ENCODE measurements at regions not wholly inside any gene's neighbourhood (a gene's known extent, or its start where the extent isn't known, plus 50 kb on each side); places are given as distances from the start of the nearest gene placed in this dataset.

DNA sequence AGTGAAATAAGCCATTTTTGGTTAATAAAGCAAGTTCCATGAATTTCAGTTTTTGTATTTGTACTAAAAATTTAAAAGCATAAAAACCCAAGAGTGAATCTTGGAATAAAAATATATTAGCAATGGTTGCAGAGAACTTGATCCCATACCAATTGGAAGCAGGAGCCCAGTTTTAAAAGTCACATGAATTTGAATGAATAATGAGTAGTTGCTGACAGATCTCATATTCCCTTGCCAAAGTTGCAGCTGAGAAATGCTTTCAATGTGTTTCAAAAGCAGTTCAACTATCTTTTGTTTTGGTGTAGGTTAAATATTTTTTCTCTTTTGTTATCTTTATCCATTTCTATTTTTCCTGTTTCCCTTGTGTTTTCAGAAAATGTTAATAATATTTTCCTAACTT is 818.6 kb downstream of the CDH18 start:
- Histone ChIP-seq H3K4me1 (ENCODE audit: low read length) (no peaks in the 10 kb centered on the region), H3K9me3 (ENCODE audit: low read length) (no peaks in the 10 kb centered on the region), H3K79me2 (ENCODE audit: low read length) (no peaks in the 10 kb centered on the region), H3K4me3 (ENCODE audit: low read length) (no peak overlapping the region), H3K27ac (ENCODE audit: low read length) (no peak overlapping the region), H3K27me3 (ENCODE audit: low read length) (no peaks in the 10 kb centered on the region), H4K20me1 (ENCODE audit: insufficient read depth, low read depth, low read length) (no peaks in the 10 kb centered on the region), H3K4me2 (ENCODE audit: low read depth, low read length, poor library complexity, severe bottlenecking) (no peak overlapping the region), H3K36me3 (ENCODE audit: insufficient read depth, low read length) (no peaks in the 10 kb centered on the region), H3K9me2 (replicated peaks; ENCODE audit: insufficient read depth, low read length) (no peaks in the 10 kb centered on the region), H2AFZ (ENCODE audit: low read length) (no peak overlapping the region), H3K9ac (ENCODE audit: low read length) (no peak overlapping the region)
- DNase-seq = no peak

DNA sequence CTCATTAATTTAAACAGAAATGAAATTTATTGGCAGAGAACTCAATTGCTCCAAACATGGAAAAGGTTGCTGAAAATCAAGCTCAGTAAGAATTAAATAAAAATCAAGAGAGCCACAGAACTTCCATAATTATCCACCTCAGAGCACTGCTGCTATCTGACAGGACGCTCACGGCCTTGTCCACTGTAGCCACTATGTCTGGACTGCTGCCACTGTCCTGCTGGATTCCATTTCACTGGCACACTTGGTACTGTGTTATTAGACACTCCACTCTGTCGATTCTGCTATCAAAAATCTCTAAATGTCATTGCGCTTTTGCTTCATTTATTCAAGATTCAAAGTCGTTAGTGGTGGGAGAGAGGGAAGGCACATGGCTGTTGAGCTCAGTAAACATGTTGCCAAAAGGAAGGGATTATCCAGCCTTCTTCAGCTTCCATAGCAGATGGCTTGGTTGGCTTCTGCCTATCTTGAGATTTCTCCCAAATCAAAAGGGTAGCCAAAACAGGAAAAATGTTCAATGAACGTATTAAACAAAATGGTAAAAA is 815.0 kb downstream of the CDH18 start:
- H3K4me3 ChIP-seq (ENCODE audit: low read length) = no peak overlapping the region

DNA sequence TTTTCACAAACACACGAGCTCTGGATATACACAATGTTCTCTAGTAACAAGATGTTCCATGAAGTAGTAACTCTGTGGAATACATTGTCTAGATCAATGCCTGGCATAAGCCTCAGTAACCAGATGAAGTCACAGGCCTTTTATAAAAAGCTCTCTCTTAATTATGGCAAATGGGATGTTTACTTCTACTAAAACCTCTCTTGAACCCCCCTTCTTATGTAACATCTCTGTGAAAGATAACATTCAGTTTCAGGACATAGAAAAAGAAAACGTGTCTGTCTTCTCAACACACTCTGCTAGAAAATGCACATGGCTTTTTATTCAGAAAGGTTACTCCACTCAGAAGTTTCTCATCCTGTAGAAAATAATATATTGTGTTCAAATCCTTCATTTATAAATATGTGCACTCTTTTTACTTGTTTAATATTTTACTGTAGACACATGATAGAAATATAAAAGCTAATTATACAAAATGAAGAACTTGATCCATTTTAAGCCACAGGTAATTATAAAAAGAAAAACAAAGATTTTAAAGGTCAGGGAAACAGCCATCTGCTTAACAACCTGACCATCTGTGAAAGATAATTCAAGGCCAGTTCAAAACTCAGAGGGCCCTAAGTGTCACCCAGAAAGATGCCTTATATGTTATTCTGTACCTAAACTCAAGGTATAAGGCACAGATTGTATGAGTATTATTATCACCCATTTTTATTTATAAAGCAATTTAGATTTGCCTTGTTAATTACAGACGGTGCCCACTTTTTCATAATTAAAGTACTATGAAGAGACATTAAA is 812.0 kb downstream of the CDH18 start:
- no peak overlapping the region for H2AFZ ChIP-seq (ENCODE audit: low read length)
- no peaks in the 10 kb centered on the region for H3K27me3 ChIP-seq (ENCODE audit: low read length)
- DNase-seq = no peak
- H3K9me3 ChIP-seq (ENCODE audit: low read length) = no peaks in the 10 kb centered on the region
- no peak overlapping the region for H3K9ac ChIP-seq (ENCODE audit: low read length)
- H3K9me2 ChIP-seq (replicated peaks; ENCODE audit: insufficient read depth, low read length) = no peaks in the 10 kb centered on the region
- H3K79me2 ChIP-seq (ENCODE audit: low read length) = no peaks in the 10 kb centered on the region
- H4K20me1 ChIP-seq (ENCODE audit: insufficient read depth, low read depth, low read length) = no peaks in the 10 kb centered on the region
- no peaks in the 10 kb centered on the region for H3K4me1 ChIP-seq (ENCODE audit: low read length)
- H3K27ac ChIP-seq (ENCODE audit: low read length) = no peak overlapping the region
- H3K4me2 ChIP-seq (ENCODE audit: low read depth, low read length, poor library complexity, severe bottlenecking) = no peak overlapping the region
- H3K36me3 ChIP-seq (ENCODE audit: insufficient read depth, low read length) = no peaks in the 10 kb centered on the region
- H3K4me3 ChIP-seq (ENCODE audit: low read length) = no peak overlapping the region

More for the DNA sequence above, 815.0 kb downstream of the CDH18 start:
- Histone ChIP-seq H4K20me1 (ENCODE audit: insufficient read depth, low read depth, low read length) (no peaks in the 10 kb centered on the region), H3K36me3 (ENCODE audit: insufficient read depth, low read length) (no peaks in the 10 kb centered on the region), H3K27me3 (ENCODE audit: low read length) (no peaks in the 10 kb centered on the region), H3K9ac (ENCODE audit: low read length) (no peak overlapping the region), H3K9me3 (ENCODE audit: low read length) (no peaks in the 10 kb centered on the region), H3K4me2 (ENCODE audit: low read depth, low read length, poor library complexity, severe bottlenecking) (no peak overlapping the region), H2AFZ (ENCODE audit: low read length) (no peak overlapping the region), H3K79me2 (ENCODE audit: low read length) (no peaks in the 10 kb centered on the region), H3K9me2 (replicated peaks; ENCODE audit: insufficient read depth, low read length) (no peaks in the 10 kb centered on the region), H3K27ac (ENCODE audit: low read length) (no peak overlapping the region), H3K4me1 (ENCODE audit: low read length) (no peaks in the 10 kb centered on the region)
- DNase-seq = no peak

DNA sequence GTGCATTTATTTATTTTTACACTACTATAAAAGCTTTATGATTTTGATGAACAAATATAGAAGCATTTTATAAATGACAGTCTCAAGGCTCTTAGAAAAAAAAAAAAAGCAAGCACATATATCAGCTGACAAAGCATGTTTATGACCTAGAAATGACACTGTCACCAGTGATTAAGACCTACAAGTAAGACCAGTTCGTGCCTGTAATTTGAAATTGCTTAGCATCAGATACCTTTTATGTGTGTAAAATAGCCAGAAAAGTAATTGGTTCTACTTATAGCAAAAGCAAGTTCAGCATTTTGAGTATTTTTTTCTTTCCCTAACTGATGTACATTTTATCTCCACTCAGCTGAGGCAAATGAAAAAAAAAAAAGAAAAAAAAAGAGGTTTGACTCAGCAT is 808.4 kb downstream of the CDH18 start:
- no peak overlapping the region for H3K27ac ChIP-seq (ENCODE audit: low read length)
- no peak overlapping the region for H2AFZ ChIP-seq (ENCODE audit: low read length)
- H4K20me1 ChIP-seq (ENCODE audit: insufficient read depth, low read depth, low read length) = no peaks in the 10 kb centered on the region
- DNase-seq = no peak
- no peaks in the 10 kb centered on the region for H3K36me3 ChIP-seq (ENCODE audit: insufficient read depth, low read length)
- no peak overlapping the region for H3K9ac ChIP-seq (ENCODE audit: low read length)
- no peaks in the 10 kb centered on the region for H3K9me2 ChIP-seq (replicated peaks; ENCODE audit: insufficient read depth, low read length)
- H3K27me3 ChIP-seq (ENCODE audit: low read length) = no peaks in the 10 kb centered on the region
- H3K4me1 ChIP-seq (ENCODE audit: low read length) = no peaks in the 10 kb centered on the region
- no peak overlapping the region for H3K4me2 ChIP-seq (ENCODE audit: low read depth, low read length, poor library complexity, severe bottlenecking)
- no peaks in the 10 kb centered on the region for H3K79me2 ChIP-seq (ENCODE audit: low read length)
- no peaks in the 10 kb centered on the region; the same call in 1 of the 2 replicates for H3K9me3 ChIP-seq (ENCODE audit: low read length)
- no peak overlapping the region for H3K4me3 ChIP-seq (ENCODE audit: low read length)

DNA sequence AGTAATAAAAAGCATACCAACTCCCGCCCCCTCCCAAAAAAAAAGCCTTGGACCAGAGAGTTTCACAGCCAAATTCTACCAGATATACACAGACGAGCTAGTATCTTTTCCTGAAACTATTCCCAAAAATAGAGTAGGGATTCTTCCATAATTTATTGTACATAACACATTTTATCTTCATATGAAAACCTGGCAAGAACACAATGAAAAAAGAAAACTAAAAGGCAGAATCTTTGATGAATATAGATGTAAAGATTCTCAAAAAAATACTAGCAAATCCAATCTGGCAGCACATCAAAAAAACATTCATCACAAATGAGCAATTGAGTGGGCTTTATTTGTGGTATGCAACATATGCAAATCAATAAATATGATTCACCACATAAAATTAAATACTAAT is 798.8 kb downstream of the CDH18 start:
- no peaks in the 10 kb centered on the region for H4K20me1 ChIP-seq (ENCODE audit: insufficient read depth, low read depth, low read length)

DNA sequence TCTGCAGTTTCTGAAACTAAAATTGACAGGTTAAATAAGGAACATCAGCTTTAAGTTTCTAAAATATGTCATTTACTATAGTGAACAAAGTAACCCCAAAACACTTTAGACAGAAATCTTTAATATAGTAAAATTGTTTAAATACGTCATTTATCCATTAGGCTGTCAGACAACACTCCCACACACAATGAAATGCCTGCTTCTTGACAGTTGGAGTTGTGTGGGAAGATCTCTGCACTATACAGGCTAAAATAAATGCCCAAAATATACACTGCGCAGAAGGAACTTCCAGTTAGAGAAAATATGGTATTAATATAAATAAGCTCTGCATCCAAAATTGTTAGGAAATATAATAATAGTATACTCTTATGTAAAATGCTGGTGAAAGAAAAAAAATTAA is 794.4 kb downstream of the CDH18 start:
- no peak for DNase-seq
- Histone ChIP-seq H3K27me3 (ENCODE audit: low read length) (no peaks in the 10 kb centered on the region), H3K4me2 (ENCODE audit: low read depth, low read length, poor library complexity, severe bottlenecking) (no peak overlapping the region), H3K36me3 (ENCODE audit: insufficient read depth, low read length) (no peaks in the 10 kb centered on the region), H3K27ac (ENCODE audit: low read length) (no peak overlapping the region), H4K20me1 (ENCODE audit: insufficient read depth, low read depth, low read length) (no peaks in the 10 kb centered on the region), H3K9me2 (replicated peaks; ENCODE audit: insufficient read depth, low read length) (peaks cover 4% of the 10 kb centered on the region; the same call in 1 of the 2 replicates), H3K9me3 (ENCODE audit: low read length) (no peaks in the 10 kb centered on the region), H3K9ac (ENCODE audit: low read length) (no peak overlapping the region), H3K4me3 (ENCODE audit: low read length) (no peak overlapping the region), H3K4me1 (ENCODE audit: low read length) (no peaks in the 10 kb centered on the region), H3K79me2 (ENCODE audit: low read length) (no peaks in the 10 kb centered on the region), H2AFZ (ENCODE audit: low read length) (no peak overlapping the region)

More for the DNA sequence above, 798.8 kb downstream of the CDH18 start:
- Histone ChIP-seq H3K4me3 (ENCODE audit: low read length) (no peak overlapping the region), H3K4me2 (ENCODE audit: low read depth, low read length, poor library complexity, severe bottlenecking) (no peak overlapping the region), H3K79me2 (ENCODE audit: low read length) (no peaks in the 10 kb centered on the region), H2AFZ (ENCODE audit: low read length) (no peak overlapping the region), H3K4me1 (ENCODE audit: low read length) (no peaks in the 10 kb centered on the region), H3K27me3 (ENCODE audit: low read length) (no peaks in the 10 kb centered on the region), H3K27ac (ENCODE audit: low read length) (no peak overlapping the region), H3K36me3 (ENCODE audit: insufficient read depth, low read length) (no peaks in the 10 kb centered on the region), H3K9ac (ENCODE audit: low read length) (no peak overlapping the region), H3K9me3 (ENCODE audit: low read length) (no peaks in the 10 kb centered on the region), H3K9me2 (replicated peaks; ENCODE audit: insufficient read depth, low read length) (no peaks in the 10 kb centered on the region; the same call in 1 of the 2 replicates)
- no peak for DNase-seq

DNA sequence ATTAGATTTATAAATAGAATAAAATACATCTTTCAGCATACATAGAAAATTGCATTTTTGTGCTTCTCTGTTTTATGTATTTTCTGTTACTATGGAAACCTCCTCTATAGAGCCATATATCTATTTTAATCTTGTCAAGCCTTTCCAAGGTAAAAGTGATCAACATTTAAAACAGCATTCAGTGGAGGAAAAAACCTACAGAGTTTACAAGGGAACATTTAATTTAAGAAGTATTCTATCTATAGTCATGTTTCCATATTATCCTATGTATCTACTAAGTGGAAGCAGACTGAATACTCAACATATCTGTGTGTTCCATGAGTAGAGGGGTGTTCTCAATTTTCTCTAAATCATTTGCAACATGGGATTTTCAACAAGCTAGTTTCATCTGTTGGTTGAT is 791.4 kb downstream of the CDH18 start:
- H4K20me1 ChIP-seq (ENCODE audit: insufficient read depth, low read depth, low read length) = no peaks in the 10 kb centered on the region
- H3K9ac ChIP-seq (ENCODE audit: low read length) = no peak overlapping the region
- H3K9me3 ChIP-seq (ENCODE audit: low read length) = no peaks in the 10 kb centered on the region
- no peak overlapping the region for H2AFZ ChIP-seq (ENCODE audit: low read length)
- H3K4me3 ChIP-seq (ENCODE audit: low read length) = no peak overlapping the region
- H3K27ac ChIP-seq (ENCODE audit: low read length) = no peak overlapping the region
- H3K79me2 ChIP-seq (ENCODE audit: low read length) = no peaks in the 10 kb centered on the region
- no peak overlapping the region for H3K4me2 ChIP-seq (ENCODE audit: low read depth, low read length, poor library complexity, severe bottlenecking)
- H3K9me2 ChIP-seq (replicated peaks; ENCODE audit: insufficient read depth, low read length) = 0 out of 2 replicates have a peak, but pooled peaks cover 4% of the 10 kb centered on the region
- no peaks in the 10 kb centered on the region for H3K36me3 ChIP-seq (ENCODE audit: insufficient read depth, low read length)
- no peak for DNase-seq
- H3K27me3 ChIP-seq (ENCODE audit: low read length) = no peaks in the 10 kb centered on the region
- H3K4me1 ChIP-seq (ENCODE audit: low read length) = no peaks in the 10 kb centered on the region

DNA sequence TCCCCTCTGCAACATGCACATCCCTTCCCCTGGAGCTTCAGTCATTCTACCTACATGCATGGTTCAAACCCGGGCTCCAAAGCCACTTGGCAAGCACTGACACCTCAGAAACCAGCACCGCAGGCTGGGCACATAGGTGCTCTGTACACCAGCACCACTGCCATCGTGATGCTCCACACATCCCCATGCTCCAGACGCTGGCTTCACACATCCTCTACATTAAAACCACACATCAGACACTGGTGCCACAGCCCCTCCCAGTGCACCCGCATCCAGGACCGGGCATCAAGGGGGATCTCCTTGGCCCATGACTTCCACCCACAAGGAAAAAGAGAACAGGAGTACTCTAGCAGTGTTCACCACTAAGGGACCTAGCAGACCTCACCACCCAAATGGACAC is 787.7 kb downstream of the CDH18 start:
- H3K27ac ChIP-seq (ENCODE audit: low read length) = no peak overlapping the region
- H3K9me3 ChIP-seq (ENCODE audit: low read length) = no peaks in the 10 kb centered on the region
- H3K9ac ChIP-seq (ENCODE audit: low read length) = no peak overlapping the region
- no peak overlapping the region for H3K4me3 ChIP-seq (ENCODE audit: low read length)
- H4K20me1 ChIP-seq (ENCODE audit: insufficient read depth, low read depth, low read length) = no peaks in the 10 kb centered on the region
- no peaks in the 10 kb centered on the region for H3K4me1 ChIP-seq (ENCODE audit: low read length)
- H3K4me2 ChIP-seq (ENCODE audit: low read depth, low read length, poor library complexity, severe bottlenecking) = no peak overlapping the region
- H3K27me3 ChIP-seq (ENCODE audit: low read length) = no peaks in the 10 kb centered on the region
- H3K36me3 ChIP-seq (ENCODE audit: insufficient read depth, low read length) = no peaks in the 10 kb centered on the region
- H2AFZ ChIP-seq (ENCODE audit: low read length) = no peak overlapping the region
- no peaks in the 10 kb centered on the region for H3K9me2 ChIP-seq (replicated peaks; ENCODE audit: insufficient read depth, low read length)
- no peaks in the 10 kb centered on the region for H3K79me2 ChIP-seq (ENCODE audit: low read length)
- no peak for DNase-seq

All from Karpas-422 (cell line).